GM12892 (cell line): ENCODE measurements at regions not wholly inside any gene's neighbourhood (a gene's known extent, or its start where the extent isn't known, plus 50 kb on each side); places are given as distances from the start of the nearest gene placed in this dataset.

Experiments
- POLR2A ChIP-seq: IDR thresholded peaks from 2 replicates; pipeline ENCODE4 v1.6.1; 2011; ENCODE audit warnings: low read depth, low read length, control low read depth
- POLR2AphosphoS5 ChIP-seq: IDR thresholded peaks from 2 replicates; pipeline ENCODE4 v1.6.1; 2011; ENCODE audit warnings: low read depth, low read length, control low read depth

DNA sequence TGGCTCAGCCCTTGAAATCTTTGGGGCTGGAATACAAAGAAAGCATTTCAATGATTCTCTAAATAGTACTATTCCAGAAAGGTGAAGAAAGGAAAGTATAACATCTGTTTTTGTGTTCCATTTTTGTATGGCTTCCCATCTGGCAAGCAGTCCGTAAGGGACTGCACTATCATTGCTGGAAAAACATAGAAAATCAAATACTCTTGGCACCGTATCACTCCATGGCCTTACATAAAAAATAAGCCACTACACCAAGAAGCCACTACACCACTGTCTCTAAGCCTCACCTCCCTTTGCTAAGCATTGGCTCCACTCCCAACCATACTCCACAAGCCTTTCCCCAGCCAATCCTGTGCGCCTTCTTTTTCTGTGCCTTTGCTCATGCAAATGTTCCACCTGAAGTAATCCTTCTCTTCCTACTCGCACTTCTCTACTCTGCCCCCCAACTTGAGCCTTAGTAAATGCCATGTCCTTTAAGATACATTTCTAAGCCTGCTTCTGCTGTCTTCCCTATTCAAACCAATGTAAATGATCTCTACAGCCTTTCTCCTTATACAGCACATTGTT lies 454.6 kb upstream of the TUSC1 start:
- TF ChIP-seq POLR2AphosphoS5 (no peak), POLR2A (no peak)
